ENCODE measurements at regions not wholly inside any gene's neighbourhood (a gene's known extent, or its start where the extent isn't known, plus 50 kb on each side); places are given as distances from the start of the nearest gene placed in this dataset.

DNA sequence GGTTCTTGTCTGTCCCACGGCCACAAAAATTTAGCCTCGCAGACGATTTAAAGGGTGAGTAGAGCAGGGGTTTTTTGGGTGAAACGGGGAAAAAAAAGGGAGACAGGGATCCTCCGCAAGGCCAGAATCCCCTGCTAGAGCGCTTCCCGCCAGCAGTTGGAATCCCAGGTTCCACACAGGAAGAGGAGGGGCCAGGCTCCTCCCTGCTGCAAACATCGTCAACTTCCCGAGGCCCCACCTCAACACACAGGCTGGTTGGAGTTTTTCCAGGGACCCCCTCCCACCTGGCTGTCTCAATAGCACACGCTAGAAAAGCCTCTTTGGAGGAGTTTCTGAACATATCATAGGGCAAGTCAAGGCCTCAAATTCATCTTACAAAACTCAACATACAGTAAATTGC is 112.7 kb downstream of the MTERF1 start:
- no peak for TF ChIP-seq POLR2A (IDR thresholded peaks at IDR 0.05)
- TF ChIP-seq, protein P1, sequence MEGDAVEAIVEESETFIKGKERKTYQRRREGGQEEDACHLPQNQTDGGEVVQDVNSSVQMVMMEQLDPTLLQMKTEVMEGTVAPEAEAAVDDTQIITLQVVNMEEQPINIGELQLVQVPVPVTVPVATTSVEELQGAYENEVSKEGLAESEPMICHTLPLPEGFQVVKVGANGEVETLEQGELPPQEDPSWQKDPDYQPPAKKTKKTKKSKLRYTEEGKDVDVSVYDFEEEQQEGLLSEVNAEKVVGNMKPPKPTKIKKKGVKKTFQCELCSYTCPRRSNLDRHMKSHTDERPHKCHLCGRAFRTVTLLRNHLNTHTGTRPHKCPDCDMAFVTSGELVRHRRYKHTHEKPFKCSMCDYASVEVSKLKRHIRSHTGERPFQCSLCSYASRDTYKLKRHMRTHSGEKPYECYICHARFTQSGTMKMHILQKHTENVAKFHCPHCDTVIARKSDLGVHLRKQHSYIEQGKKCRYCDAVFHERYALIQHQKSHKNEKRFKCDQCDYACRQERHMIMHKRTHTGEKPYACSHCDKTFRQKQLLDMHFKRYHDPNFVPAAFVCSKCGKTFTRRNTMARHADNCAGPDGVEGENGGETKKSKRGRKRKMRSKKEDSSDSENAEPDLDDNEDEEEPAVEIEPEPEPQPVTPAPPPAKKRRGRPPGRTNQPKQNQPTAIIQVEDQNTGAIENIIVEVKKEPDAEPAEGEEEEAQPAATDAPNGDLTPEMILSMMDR (IDR thresholded peaks at IDR 0.05): no peak
- TF ChIP-seq POLR2AphosphoS5 (IDR thresholded peaks at IDR 0.05): no peak
